Ishikawa (cell line): ENCODE measurements at regions not wholly inside any gene's neighbourhood (a gene's known extent, or its start where the extent isn't known, plus 50 kb on each side); places are given as distances from the start of the nearest gene placed in this dataset.

Experiments used
- CEBPB ChIP-seq: IDR thresholded peaks from 2 replicates; pipeline ENCODE4 v1.6.1; 2012
- CREB1 ChIP-seq: IDR thresholded peaks from 2 replicates; pipeline ENCODE4 v1.6.1; 2012; ENCODE audit warnings: low read depth
- EP300 ChIP-seq: IDR thresholded peaks from 2 replicates; pipeline ENCODE4 v1.6.1; 2012; ENCODE audit warnings: borderline replicate concordance
- MAX ChIP-seq: IDR thresholded peaks from 2 replicates; pipeline ENCODE4 v1.6.1; 2012
- RAD21 ChIP-seq: IDR thresholded peaks from 2 replicates; pipeline ENCODE4 v1.6.1; 2012; ENCODE audit warnings: low read depth
- REST ChIP-seq: IDR thresholded peaks from 2 replicates; pipeline ENCODE4 v1.6.1; 2012; ENCODE audit warnings: low read depth, mild to moderate bottlenecking
- TAF1 ChIP-seq: IDR thresholded peaks from 2 replicates; pipeline ENCODE4 v1.6.1; 2012; ENCODE audit warnings: low read depth, mild to moderate bottlenecking
- YY1 ChIP-seq: IDR thresholded peaks from 2 replicates; pipeline ENCODE4 v1.6.1; 2012; ENCODE audit warnings: low read depth
- ZBTB7A ChIP-seq: IDR thresholded peaks from 2 replicates; pipeline ENCODE4 v1.6.1; 2012; ENCODE audit warnings: low read depth

DNA sequence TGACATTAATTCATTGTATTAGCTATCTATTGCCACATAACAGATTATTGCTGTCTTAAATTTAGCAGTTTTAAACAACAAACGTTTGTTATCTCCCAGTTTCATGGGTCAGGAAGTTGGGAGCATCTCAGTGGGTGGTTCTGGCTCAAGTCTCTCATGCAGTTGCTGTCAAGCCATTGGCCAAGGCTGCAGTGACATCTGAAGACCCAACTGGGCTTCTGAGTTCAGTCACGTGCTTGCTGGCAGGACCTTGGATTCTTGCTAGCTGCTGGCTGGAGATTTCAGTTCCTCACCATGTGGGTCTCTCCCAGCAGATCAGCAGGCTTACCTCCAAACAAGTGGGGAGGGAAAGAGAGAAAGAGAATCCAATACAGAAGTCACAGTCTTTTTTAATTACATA lies 152.6 kb upstream of the EXOC2 start:
- TF ChIP-seq ZBTB7A (no peak), CREB1 (no peak), CEBPB (no peak), TAF1 (no peak), REST (no peak), EP300 (no peak), MAX (no peak), RAD21 (no peak), YY1 (no peak)
